ENCODE measurements at regions not wholly inside any gene's neighbourhood (a gene's known extent, or its start where the extent isn't known, plus 50 kb on each side); places are given as distances from the start of the nearest gene placed in this dataset.

DNA sequence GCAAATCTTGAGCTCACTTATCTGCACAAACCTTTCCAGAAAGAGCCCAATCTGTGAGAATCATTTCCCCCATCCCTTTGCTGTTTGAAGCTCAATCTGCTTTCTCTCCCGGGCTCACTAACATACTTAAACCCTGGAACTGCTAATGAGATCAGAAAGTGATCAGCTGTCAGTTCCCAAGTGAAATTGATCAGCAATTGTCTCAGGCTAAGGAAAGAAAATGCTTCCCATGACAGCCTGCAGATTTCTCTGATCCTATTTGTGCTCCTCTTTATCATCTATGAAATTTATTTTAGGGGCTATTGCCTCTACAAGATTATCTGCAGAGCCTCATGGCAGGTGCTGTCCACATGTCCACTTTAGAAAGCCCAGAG lies 239.0 kb upstream of the CXCR4 start:
- ATAC-seq (ENCODE audit: poor library complexity) = no peak
- Mint-ChIP-seq H3K27ac (no peak overlapping the region), H3K36me3 (ENCODE audit: low read depth) (no peaks in the 10 kb centered on the region), H3K4me1 (ENCODE audit: low read depth) (no peaks in the 10 kb centered on the region), H3K9me3 (no peaks in the 10 kb centered on the region), H3K4me3 (no peak overlapping the region), H3K27me3 (no peaks in the 10 kb centered on the region)
- ChIA-PET POLR2A (interaction anchor here (0.9 kb wide), 1 partner anchor 30 kb away, joined by 3 read pairs; no protein-coding TSS in a partner anchor), CTCF (no interaction called here)
- DNase-seq = no peak
- H3K4me3 ChIP-seq (ENCODE audit: low read length) = no peak overlapping the region
- intact Hi-C loops (cut with DNase I, micrococcal nuclease) = no loop called here
- no peak overlapping the region for H3K27ac ChIP-seq (ENCODE audit: low read depth in 1 of 2, low read length in 2 of 2)
- no peaks in the 10 kb centered on the region for H3K9me3 ChIP-seq (ENCODE audit: control insufficient read depth in 1 of 2, insufficient read depth in 1 of 2, low read length in 2 of 2)
- H3K27me3 ChIP-seq (ENCODE audit: control insufficient read depth in 1 of 2, insufficient read depth in 2 of 2, low read length in 2 of 2) = no peaks in the 10 kb centered on the region
- H3K36me3 ChIP-seq (ENCODE audit: insufficient read depth, low read length) = no peaks in the 10 kb centered on the region
- TF ChIP-seq, protein P1, sequence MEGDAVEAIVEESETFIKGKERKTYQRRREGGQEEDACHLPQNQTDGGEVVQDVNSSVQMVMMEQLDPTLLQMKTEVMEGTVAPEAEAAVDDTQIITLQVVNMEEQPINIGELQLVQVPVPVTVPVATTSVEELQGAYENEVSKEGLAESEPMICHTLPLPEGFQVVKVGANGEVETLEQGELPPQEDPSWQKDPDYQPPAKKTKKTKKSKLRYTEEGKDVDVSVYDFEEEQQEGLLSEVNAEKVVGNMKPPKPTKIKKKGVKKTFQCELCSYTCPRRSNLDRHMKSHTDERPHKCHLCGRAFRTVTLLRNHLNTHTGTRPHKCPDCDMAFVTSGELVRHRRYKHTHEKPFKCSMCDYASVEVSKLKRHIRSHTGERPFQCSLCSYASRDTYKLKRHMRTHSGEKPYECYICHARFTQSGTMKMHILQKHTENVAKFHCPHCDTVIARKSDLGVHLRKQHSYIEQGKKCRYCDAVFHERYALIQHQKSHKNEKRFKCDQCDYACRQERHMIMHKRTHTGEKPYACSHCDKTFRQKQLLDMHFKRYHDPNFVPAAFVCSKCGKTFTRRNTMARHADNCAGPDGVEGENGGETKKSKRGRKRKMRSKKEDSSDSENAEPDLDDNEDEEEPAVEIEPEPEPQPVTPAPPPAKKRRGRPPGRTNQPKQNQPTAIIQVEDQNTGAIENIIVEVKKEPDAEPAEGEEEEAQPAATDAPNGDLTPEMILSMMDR (IDR thresholded peaks at IDR 0.05) = no peak
- no peaks in the 10 kb centered on the region for H3K4me1 ChIP-seq (ENCODE audit: insufficient read depth, low read length)

DNA sequence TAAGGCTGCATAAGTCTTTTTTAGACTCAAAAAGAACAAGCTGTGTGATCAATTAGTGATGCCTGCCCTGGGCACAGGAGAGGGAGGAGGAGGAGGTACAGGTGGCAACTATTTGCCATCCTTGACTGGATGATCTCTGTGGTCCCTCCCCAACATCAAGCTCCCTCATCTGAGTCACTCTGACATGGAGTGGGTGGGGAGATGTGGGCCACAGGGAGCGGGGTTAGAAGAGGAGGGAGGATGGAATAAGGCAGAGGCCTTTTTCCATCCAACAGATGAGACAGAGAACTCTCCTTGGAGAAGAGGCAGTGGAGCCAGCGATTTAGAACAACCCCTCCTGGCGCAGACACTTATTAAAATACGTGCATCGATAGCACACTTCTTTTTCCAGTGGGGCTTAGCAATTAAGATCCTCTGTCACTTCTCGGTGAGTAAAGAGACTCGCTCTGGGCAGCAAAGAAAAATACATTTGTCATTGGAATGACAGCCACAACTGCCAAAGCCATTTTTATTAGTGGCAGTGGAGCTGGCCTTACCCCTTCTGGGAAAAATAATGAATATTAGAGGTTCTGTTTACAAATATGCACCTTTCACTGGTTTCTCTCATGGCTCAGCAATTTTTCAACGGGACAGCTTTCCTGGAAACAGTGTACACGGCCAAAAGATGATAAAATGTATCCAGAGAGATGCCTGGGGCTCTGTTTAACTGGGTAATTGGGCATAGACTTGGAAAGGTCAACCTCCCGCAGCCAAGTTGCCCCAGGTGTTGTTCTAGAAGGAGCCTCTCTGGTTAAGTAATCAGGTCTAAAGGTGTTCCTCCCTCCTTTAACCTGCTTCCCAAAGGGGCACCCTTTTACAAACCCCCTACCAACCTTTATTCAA lies 238.4 kb upstream of the CXCR4 start:
- Histone ChIP-seq H3K27ac (ENCODE audit: low read depth in 1 of 2, low read length in 2 of 2) (no peak overlapping the region), H3K27me3 (ENCODE audit: control insufficient read depth in 1 of 2, insufficient read depth in 2 of 2, low read length in 2 of 2) (no peaks in the 10 kb centered on the region), H3K4me3 (ENCODE audit: low read length) (no peak overlapping the region), H3K4me1 (ENCODE audit: insufficient read depth, low read length) (no peaks in the 10 kb centered on the region), H3K9me3 (ENCODE audit: control insufficient read depth in 1 of 2, insufficient read depth in 1 of 2, low read length in 2 of 2) (no peaks in the 10 kb centered on the region), H3K36me3 (ENCODE audit: insufficient read depth, low read length) (no peaks in the 10 kb centered on the region)
- H3K4me3 Mint-ChIP-seq = no peak overlapping the region
- ChIA-PET POLR2A (interaction anchor here (0.9 kb wide), 1 partner anchor 29 kb away, joined by 3 read pairs; no protein-coding TSS in a partner anchor), CTCF (no interaction called here)
- H3K36me3 Mint-ChIP-seq (ENCODE audit: low read depth) = no peaks in the 10 kb centered on the region
- TF ChIP-seq, protein P1 (IDR thresholded peaks at IDR 0.05) = no peak
- DNase-seq (no peak), ATAC-seq (ENCODE audit: poor library complexity) (no peak)
- no peaks in the 10 kb centered on the region for H3K27me3 Mint-ChIP-seq
- no peak overlapping the region for H3K27ac Mint-ChIP-seq
- intact Hi-C loops (cut with DNase I, micrococcal nuclease) = no loop called here
- no peaks in the 10 kb centered on the region for H3K4me1 Mint-ChIP-seq (ENCODE audit: low read depth)
- H3K9me3 Mint-ChIP-seq = no peaks in the 10 kb centered on the region

DNA sequence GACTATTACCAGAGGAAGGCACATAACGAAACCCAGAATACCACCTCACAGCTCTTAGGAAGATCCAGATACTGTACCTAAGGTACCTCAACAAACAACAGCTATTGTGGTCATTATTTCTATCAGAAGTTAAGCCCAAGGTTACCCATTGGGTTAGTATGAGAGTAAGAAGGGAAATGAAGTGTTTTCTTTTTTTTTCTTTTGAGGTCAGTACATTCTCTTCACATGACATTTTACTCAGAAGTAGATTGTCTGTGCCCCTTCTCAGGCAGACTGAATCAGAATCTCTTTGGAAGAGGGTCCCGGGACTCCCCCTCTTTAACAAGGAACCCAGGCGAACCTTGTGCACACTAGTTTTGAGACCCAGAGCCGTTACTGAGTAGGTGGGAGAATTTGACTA lies 233.7 kb upstream of the CXCR4 start:
- Mint-ChIP-seq H3K27ac (no peak overlapping the region), H3K4me1 (ENCODE audit: low read depth) (no peaks in the 10 kb centered on the region), H3K36me3 (ENCODE audit: low read depth) (no peaks in the 10 kb centered on the region), H3K27me3 (no peaks in the 10 kb centered on the region), H3K9me3 (peaks cover 6% of the 10 kb centered on the region), H3K4me3 (no peak overlapping the region)
- CTCF ChIA-PET = no interaction called here
- DNase-seq = no peak
- TF ChIP-seq, protein P1 (IDR thresholded peaks at IDR 0.05) = no peak
- no peaks in the 10 kb centered on the region for H3K4me1 ChIP-seq (ENCODE audit: insufficient read depth, low read length)
- no peak for ATAC-seq (ENCODE audit: poor library complexity)
- H3K27me3 ChIP-seq (ENCODE audit: control insufficient read depth in 1 of 2, insufficient read depth in 2 of 2, low read length in 2 of 2) = no peaks in the 10 kb centered on the region
- H3K9me3 ChIP-seq (ENCODE audit: control insufficient read depth in 1 of 2, insufficient read depth in 1 of 2, low read length in 2 of 2) = no peaks in the 10 kb centered on the region
- H3K27ac ChIP-seq (ENCODE audit: low read depth in 1 of 2, low read length in 2 of 2) = no peak overlapping the region
- intact Hi-C loops (cut with DNase I, micrococcal nuclease) = no loop called here
- no peaks in the 10 kb centered on the region for H3K36me3 ChIP-seq (ENCODE audit: insufficient read depth, low read length)
- no peak overlapping the region for H3K4me3 ChIP-seq (ENCODE audit: low read length)
- POLR2A ChIA-PET = no interaction called here
